ENCODE measurements at regions not wholly inside any gene's neighbourhood (a gene's known extent, or its start where the extent isn't known, plus 50 kb on each side); places are given as distances from the start of the nearest gene placed in this dataset.

- H2AFZ ChIP-seq (ENCODE audit: low read depth, low read length), result no peak overlapping the region
- H3K4me1 Mint-ChIP-seq (ENCODE audit: low read depth, unreplicated experiment), result peaks cover 5% of the 10 kb centered on the region
- H3K27ac Mint-ChIP-seq (ENCODE audit: unreplicated experiment), result no peak overlapping the region
- no peak overlapping the region for H3K4me3 ChIP-seq (ENCODE audit: insufficient read depth, low read depth, low read length)
- H3K36me3 Mint-ChIP-seq (ENCODE audit: low read depth, unreplicated experiment), result no peaks in the 10 kb centered on the region
- DNase-seq (ENCODE audit: low read depth) (no peak), FAIRE-seq (no peak)
- H3K9me3 ChIP-seq (ENCODE audit: insufficient read depth, low read depth, low read length), result no peaks in the 10 kb centered on the region
- no peaks in the 10 kb centered on the region for H4K20me1 ChIP-seq (ENCODE audit: insufficient read depth, low read length)
- TF ChIP-seq EZH2 (IDR thresholded peaks at IDR 0.05; ENCODE audit: insufficient read depth, low read length) (no peak), CTCF (IDR thresholded peaks at IDR 0.05; ENCODE audit: insufficient read depth, low read depth, low read length) (no peak)
- no peaks in the 10 kb centered on the region for H3K9me3 Mint-ChIP-seq (ENCODE audit: unreplicated experiment)
- H3K79me2 ChIP-seq (ENCODE audit: insufficient read depth, low read length), result no peaks in the 10 kb centered on the region
- no peaks in the 10 kb centered on the region for H3K36me3 ChIP-seq (ENCODE audit: insufficient read depth, low read length)
- H3K27ac ChIP-seq (ENCODE audit: low read depth, low read length), result no peak overlapping the region
- H3K27me3 ChIP-seq (ENCODE audit: insufficient read depth, low read length), result no peaks in the 10 kb centered on the region
- no peaks in the 10 kb centered on the region for H3K4me1 ChIP-seq (ENCODE audit: insufficient read depth, low read length)
- no peak overlapping the region for H3K4me2 ChIP-seq (ENCODE audit: low read length)
- H3K9ac ChIP-seq (ENCODE audit: low read length), result no peak overlapping the region
- no peak overlapping the region for H3K4me3 Mint-ChIP-seq (ENCODE audit: unreplicated experiment)
- H3K27me3 Mint-ChIP-seq (ENCODE audit: low read depth, unreplicated experiment), result peaks cover 1% of the 10 kb centered on the region
Observed at GRCh38 chr2:160934991-160935390, 225.2 kb upstream of the TANK start.

GRCh38 chr2:160936044-160936806 is 224.0 kb upstream of the TANK start:
- peaks cover 1% of the 10 kb centered on the region for H3K27me3 Mint-ChIP-seq (ENCODE audit: low read depth, unreplicated experiment)
- no peaks in the 10 kb centered on the region for H3K79me2 ChIP-seq (ENCODE audit: insufficient read depth, low read length)
- no peak overlapping the region for H3K9ac ChIP-seq (ENCODE audit: low read length)
- H3K4me1 Mint-ChIP-seq (ENCODE audit: low read depth, unreplicated experiment), result peaks cover 15% of the 10 kb centered on the region
- H2AFZ ChIP-seq (ENCODE audit: low read depth, low read length), result no peak overlapping the region
- no peaks in the 10 kb centered on the region for H3K9me3 Mint-ChIP-seq (ENCODE audit: unreplicated experiment)
- no peaks in the 10 kb centered on the region for H3K9me3 ChIP-seq (ENCODE audit: insufficient read depth, low read depth, low read length)
- H3K4me3 Mint-ChIP-seq (ENCODE audit: unreplicated experiment), result no peak overlapping the region
- H3K36me3 Mint-ChIP-seq (ENCODE audit: low read depth, unreplicated experiment), result no peaks in the 10 kb centered on the region
- DNase-seq (ENCODE audit: low read depth) (no peak), FAIRE-seq (no peak)
- no peaks in the 10 kb centered on the region for H3K36me3 ChIP-seq (ENCODE audit: insufficient read depth, low read length)
- no peak for TF ChIP-seq CTCF (IDR thresholded peaks at IDR 0.05; ENCODE audit: insufficient read depth, low read depth, low read length)
- TF ChIP-seq EZH2 (IDR thresholded peaks at IDR 0.05; ENCODE audit: insufficient read depth, low read length), result no peak
- H4K20me1 ChIP-seq (ENCODE audit: insufficient read depth, low read length), result no peaks in the 10 kb centered on the region
- no peak overlapping the region for H3K27ac ChIP-seq (ENCODE audit: low read depth, low read length)
- H3K27ac Mint-ChIP-seq (ENCODE audit: unreplicated experiment), result no peak overlapping the region
- H3K4me2 ChIP-seq (ENCODE audit: low read length), result no peak overlapping the region
- H3K4me1 ChIP-seq (ENCODE audit: insufficient read depth, low read length), result no peaks in the 10 kb centered on the region
- no peak overlapping the region for H3K4me3 ChIP-seq (ENCODE audit: insufficient read depth, low read depth, low read length)
- H3K27me3 ChIP-seq (ENCODE audit: insufficient read depth, low read length), result no peaks in the 10 kb centered on the region

- H3K27ac Mint-ChIP-seq (ENCODE audit: unreplicated experiment), result no peak overlapping the region
- no peak for FAIRE-seq
Observed at GRCh38 chr2:160940271-160940670, 220.0 kb upstream of the TANK start.

More at GRCh38 chr2:160940271-160940670, 220.0 kb upstream of the TANK start:
- H3K27me3 ChIP-seq (ENCODE audit: insufficient read depth, low read length), result no peaks in the 10 kb centered on the region
- H3K4me2 ChIP-seq (ENCODE audit: low read length), result no peak overlapping the region
- no peaks in the 10 kb centered on the region for H3K36me3 ChIP-seq (ENCODE audit: insufficient read depth, low read length)
- H3K9ac ChIP-seq (ENCODE audit: low read length), result no peak overlapping the region
- no peak for DNase-seq (ENCODE audit: low read depth)
- H3K36me3 Mint-ChIP-seq (ENCODE audit: low read depth, unreplicated experiment), result no peaks in the 10 kb centered on the region
- H3K9me3 ChIP-seq (ENCODE audit: insufficient read depth, low read depth, low read length), result no peaks in the 10 kb centered on the region
- no peak overlapping the region for H2AFZ ChIP-seq (ENCODE audit: low read depth, low read length)
- no peaks in the 10 kb centered on the region for H3K79me2 ChIP-seq (ENCODE audit: insufficient read depth, low read length)
- H3K4me1 ChIP-seq (ENCODE audit: insufficient read depth, low read length), result no peaks in the 10 kb centered on the region
- H3K4me1 Mint-ChIP-seq (ENCODE audit: low read depth, unreplicated experiment), result peaks cover 12% of the 10 kb centered on the region
- H3K4me3 Mint-ChIP-seq (ENCODE audit: unreplicated experiment), result no peak overlapping the region
- no peaks in the 10 kb centered on the region for H3K27me3 Mint-ChIP-seq (ENCODE audit: low read depth, unreplicated experiment)
- H3K9me3 Mint-ChIP-seq (ENCODE audit: unreplicated experiment), result no peaks in the 10 kb centered on the region
- no peak for TF ChIP-seq EZH2 (IDR thresholded peaks at IDR 0.05; ENCODE audit: insufficient read depth, low read length)
- TF ChIP-seq CTCF (IDR thresholded peaks at IDR 0.05; ENCODE audit: insufficient read depth, low read depth, low read length), result no peak
- no peak overlapping the region for H3K4me3 ChIP-seq (ENCODE audit: insufficient read depth, low read depth, low read length)
- no peaks in the 10 kb centered on the region for H4K20me1 ChIP-seq (ENCODE audit: insufficient read depth, low read length)
- H3K27ac ChIP-seq (ENCODE audit: low read depth, low read length), result no peak overlapping the region

Measured in astrocyte (in vitro differentiated cells and primary cell).